ENCODE measurements at regions not wholly inside any gene's neighbourhood (a gene's known extent, or its start where the extent isn't known, plus 50 kb on each side); places are given as distances from the start of the nearest gene placed in this dataset.

DNA sequence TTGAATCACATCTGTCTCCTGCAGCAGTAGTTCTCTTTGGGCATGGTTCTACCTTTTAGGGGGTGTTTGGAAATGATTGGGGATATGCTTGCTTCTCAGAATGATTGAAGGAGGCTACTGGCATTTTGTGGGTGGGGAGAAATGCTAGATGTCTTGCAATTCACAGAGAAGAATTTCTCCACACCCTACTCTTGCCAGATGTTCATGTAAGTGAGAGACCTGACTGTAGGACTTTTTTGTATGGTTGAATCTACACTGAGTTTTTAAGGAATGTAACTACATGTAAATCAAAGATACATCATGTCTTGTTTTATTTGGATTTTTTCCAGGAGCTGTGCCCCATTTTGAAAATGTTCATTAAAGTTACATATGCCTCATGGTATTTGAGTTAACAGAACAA is 311.9 kb downstream of the PRDM2 start:
- TF ChIP-seq EZH2phosphoT487 (IDR thresholded peaks at IDR 0.05; ENCODE audit: borderline replicate concordance, low read length) (no peak), CTCF (conservative IDR thresholded peaks at IDR 0.05; ENCODE audit: low read depth, low read length) (no peak), EZH2 (IDR thresholded peaks at IDR 0.05; ENCODE audit: low read length, unreplicated experiment) (no peak)
- no TSS peak for BruUV-seq (replicated peaks)
- DNase-seq (no peak), ATAC-seq (no peak)
- ChIA-PET CTCF (no interaction called here), POLR2A (ENCODE audit: unreplicated experiment) (no interaction called here)
- Histone ChIP-seq H3K79me2 (ENCODE audit: low read length) (no peaks in the 10 kb centered on the region), H3K4me2 (ENCODE audit: low read length) (no peak overlapping the region), H3F3A (ENCODE audit: low read length, unreplicated experiment) (no peaks in the 10 kb centered on the region), H3K27me3 (ENCODE audit: low read length) (peaks cover 26% of the 10 kb centered on the region; the same call in 1 of the 2 replicates), H3K4me3 (ENCODE audit: low read length) (no peak overlapping the region), H2AFZ (ENCODE audit: low read length) (no peak overlapping the region), H3K27ac (ENCODE audit: low read length) (no peak overlapping the region), H3K9me2 (replicated peaks; ENCODE audit: low read length) (no peaks in the 10 kb centered on the region), H4K20me1 (ENCODE audit: low read length) (no peaks in the 10 kb centered on the region), H3K36me3 (ENCODE audit: low read depth, low read length) (no peaks in the 10 kb centered on the region), H3K4me1 (ENCODE audit: insufficient read depth, low read length) (peaks cover under 1% of the 10 kb centered on the region; the same call in 1 of the 2 replicates), H3K9me3 (ENCODE audit: low read length) (no peaks in the 10 kb centered on the region), H3K9ac (ENCODE audit: low read length) (no peak overlapping the region)
- intact Hi-C loops (cut with micrococcal nuclease), result no loop called here

DNA sequence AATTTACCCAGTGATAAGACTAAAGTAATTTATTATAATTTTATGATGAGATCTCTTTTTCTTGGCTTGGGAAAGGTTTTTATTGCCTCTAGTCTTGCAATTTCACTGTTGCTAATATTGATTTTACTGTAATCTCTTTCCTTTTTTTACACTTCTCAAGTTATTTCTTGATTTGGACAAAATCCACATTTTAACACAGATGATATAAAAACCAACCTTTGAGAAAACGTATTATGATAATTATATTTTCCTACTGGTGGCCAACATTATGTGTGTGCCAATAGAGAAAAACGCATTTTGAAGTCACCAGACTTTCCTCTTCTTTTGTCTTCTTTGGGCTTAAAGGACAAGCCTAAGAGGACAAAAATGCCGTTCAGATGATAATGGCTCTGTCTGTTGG is 314.9 kb downstream of the PRDM2 start:
- Histone ChIP-seq H3K27ac (ENCODE audit: low read length) (no peak overlapping the region), H3K9me3 (ENCODE audit: low read length) (no peaks in the 10 kb centered on the region), H2AFZ (ENCODE audit: low read length) (no peak overlapping the region), H3K9ac (ENCODE audit: low read length) (no peak overlapping the region), H3K4me1 (ENCODE audit: insufficient read depth, low read length) (peaks cover 10% of the 10 kb centered on the region; the same call in 1 of the 2 replicates), H4K20me1 (ENCODE audit: low read length) (no peaks in the 10 kb centered on the region), H3K36me3 (ENCODE audit: low read depth, low read length) (no peaks in the 10 kb centered on the region), H3K79me2 (ENCODE audit: low read length) (no peaks in the 10 kb centered on the region), H3K27me3 (ENCODE audit: low read length) (peaks cover 19% of the 10 kb centered on the region; the same call in 1 of the 2 replicates), H3K4me2 (ENCODE audit: low read length) (no peak overlapping the region), H3K9me2 (replicated peaks; ENCODE audit: low read length) (no peaks in the 10 kb centered on the region), H3F3A (ENCODE audit: low read length, unreplicated experiment) (no peaks in the 10 kb centered on the region), H3K4me3 (ENCODE audit: low read length) (no peak overlapping the region)
- intact Hi-C loops (cut with micrococcal nuclease), result no loop called here
- CTCF ChIA-PET, result no interaction called here
- BruUV-seq (replicated peaks), result no TSS peak
- POLR2A ChIA-PET (ENCODE audit: unreplicated experiment), result no interaction called here
- DNase-seq (no peak), ATAC-seq (no peak)
- TF ChIP-seq CTCF (conservative IDR thresholded peaks at IDR 0.05; ENCODE audit: low read depth, low read length) (no peak), EZH2phosphoT487 (IDR thresholded peaks at IDR 0.05; ENCODE audit: borderline replicate concordance, low read length) (no peak), EZH2 (IDR thresholded peaks at IDR 0.05; ENCODE audit: low read length, unreplicated experiment) (no peak)

GRCh38 chr1:14015917-14016316 is 315.9 kb downstream of the PRDM2 start:
- Histone ChIP-seq H3K4me1 (ENCODE audit: insufficient read depth, low read length) (peaks cover 10% of the 10 kb centered on the region; the same call in 1 of the 2 replicates), H3K27me3 (ENCODE audit: low read length) (peaks cover 19% of the 10 kb centered on the region; the same call in 1 of the 2 replicates), H3F3A (ENCODE audit: low read length, unreplicated experiment) (no peaks in the 10 kb centered on the region), H3K4me3 (ENCODE audit: low read length) (no peak overlapping the region), H3K36me3 (ENCODE audit: low read depth, low read length) (no peaks in the 10 kb centered on the region), H4K20me1 (ENCODE audit: low read length) (no peaks in the 10 kb centered on the region), H3K4me2 (ENCODE audit: low read length) (no peak overlapping the region), H3K27ac (ENCODE audit: low read length) (no peak overlapping the region), H3K9me3 (ENCODE audit: low read length) (no peaks in the 10 kb centered on the region), H2AFZ (ENCODE audit: low read length) (no peak overlapping the region), H3K9ac (ENCODE audit: low read length) (no peak overlapping the region), H3K9me2 (replicated peaks; ENCODE audit: low read length) (no peaks in the 10 kb centered on the region), H3K79me2 (ENCODE audit: low read length) (no peaks in the 10 kb centered on the region)
- POLR2A ChIA-PET (ENCODE audit: unreplicated experiment), result no interaction called here
- BruUV-seq (replicated peaks), result no TSS peak
- TF ChIP-seq EZH2phosphoT487 (IDR thresholded peaks at IDR 0.05; ENCODE audit: borderline replicate concordance, low read length) (no peak), CTCF (conservative IDR thresholded peaks at IDR 0.05; ENCODE audit: low read depth, low read length) (no peak), EZH2 (IDR thresholded peaks at IDR 0.05; ENCODE audit: low read length, unreplicated experiment) (no peak)
- DNase-seq (no peak), ATAC-seq (no peak)
- intact Hi-C loops (cut with micrococcal nuclease), result no loop called here
- CTCF ChIA-PET, result no interaction called here
